Left lung (tissue), 4 donors: ENCODE measurements at regions not wholly inside any gene's neighbourhood (a gene's known extent, or its start where the extent isn't known, plus 50 kb on each side); places are given as distances from the start of the nearest gene placed in this dataset.
"Not testable (repeated sequence)": the region's sequence is repeated elsewhere in the genome, so short reads cannot be mapped to it uniquely, and the experiment has no call there.

Experiments used
- ATAC-seq: fragments of 200-7000 bp; cut with Tn5 transposase; one replicate; pipeline ENCODE4 v1.9.1; 2020; ENCODE audit warnings: moderate library complexity
- DNase-seq, 4 donors: peaks; one replicate each; pipeline ENCODE4 v3.0.0-alpha.2; 2013 to 2020
- H3K27ac ChIP-seq, 2 donors: fragments of 200-600 bp; sonication (generic) in 1 of 2; one replicate each; pipeline versions ENCODE4 v1.5.0 to v1.8.0; 2020 to 2021
- H3K27me3 ChIP-seq, 2 donors: fragments of 200-600 bp; sonication (generic) in 1 of 2; one replicate each; pipeline versions ENCODE4 v1.5.0 to v1.8.0; 2020 to 2021
- H3K36me3 ChIP-seq, 2 donors: fragments of 200-600 bp; sonication (generic) in 1 of 2; one replicate each; pipeline versions ENCODE4 v1.5.0 to v1.8.0; 2020 to 2021
- H3K4me1 ChIP-seq, 2 donors: fragments of 200-600 bp; one replicate each; pipeline ENCODE4 v1.8.0; 2021
- H3K4me3 ChIP-seq, 2 donors: fragments of 200-600 bp; sonication (generic) in 1 of 2; one replicate each; pipeline versions ENCODE4 v1.5.0 to v1.8.0; 2020 to 2021; ENCODE audit warnings: mild to moderate bottlenecking in 1 of 2
- H3K9me3 ChIP-seq, 2 donors: fragments of 200-600 bp; sonication (generic) in 1 of 2; one replicate each; pipeline versions ENCODE4 v1.5.0 to v1.8.0; 2020 to 2021
- intact Hi-C, 2 donors: fragments of 100-400 bp; cut with DNase I; formaldehyde crosslinking; loops; one replicate each; pipeline versions ENCODE4 v1.11.2 to v1.14.2; 2022
- TF ChIP-seq, protein P1 (sequence below), 2 donors: fragments of 200-600 bp; sonication (generic) in 1 of 2; IDR thresholded peaks; one replicate each; pipeline versions ENCODE4 v1.5.0 to v1.8.0; 2021; ENCODE audit warnings: antibody characterized with exemption in 2 of 2
- donor health status: DM: no; HTN: yes; CAD: no.
- donor health status: DM: no; HTN: no; CAD: no.

DNA sequence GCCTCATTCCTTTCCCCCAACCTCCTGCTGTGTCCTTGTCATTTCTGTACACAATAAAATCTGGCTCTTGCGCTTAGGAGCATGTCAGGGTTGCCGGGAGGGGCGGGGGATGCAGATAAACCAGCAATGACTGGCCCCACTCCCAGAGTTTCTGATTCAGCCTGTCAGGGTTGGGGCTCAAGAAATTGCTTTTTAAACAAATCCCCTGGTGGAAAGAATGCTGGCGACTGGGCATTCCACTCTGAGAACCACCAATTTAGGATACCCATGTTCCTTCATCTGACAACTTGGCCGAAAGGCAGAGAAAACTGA lies 376.4 kb downstream of the TCERG1L start:
- intact Hi-C loops = no loop called here
- Histone ChIP-seq H3K4me3 (no peak overlapping the region), H3K36me3 (no peaks in the 10 kb centered on the region), H3K27me3 (peaks cover 0 to 35% of the 10 kb centered on the region in 2 donors), H3K4me1 (no peaks in the 10 kb centered on the region), H3K27ac (no peak overlapping the region), H3K9me3 (no peaks in the 10 kb centered on the region)
- ATAC-seq (peak; percentile 16), DNase-seq (peak in 2 of 4 donors; percentile 16 to 25)
- TF ChIP-seq, protein P1, sequence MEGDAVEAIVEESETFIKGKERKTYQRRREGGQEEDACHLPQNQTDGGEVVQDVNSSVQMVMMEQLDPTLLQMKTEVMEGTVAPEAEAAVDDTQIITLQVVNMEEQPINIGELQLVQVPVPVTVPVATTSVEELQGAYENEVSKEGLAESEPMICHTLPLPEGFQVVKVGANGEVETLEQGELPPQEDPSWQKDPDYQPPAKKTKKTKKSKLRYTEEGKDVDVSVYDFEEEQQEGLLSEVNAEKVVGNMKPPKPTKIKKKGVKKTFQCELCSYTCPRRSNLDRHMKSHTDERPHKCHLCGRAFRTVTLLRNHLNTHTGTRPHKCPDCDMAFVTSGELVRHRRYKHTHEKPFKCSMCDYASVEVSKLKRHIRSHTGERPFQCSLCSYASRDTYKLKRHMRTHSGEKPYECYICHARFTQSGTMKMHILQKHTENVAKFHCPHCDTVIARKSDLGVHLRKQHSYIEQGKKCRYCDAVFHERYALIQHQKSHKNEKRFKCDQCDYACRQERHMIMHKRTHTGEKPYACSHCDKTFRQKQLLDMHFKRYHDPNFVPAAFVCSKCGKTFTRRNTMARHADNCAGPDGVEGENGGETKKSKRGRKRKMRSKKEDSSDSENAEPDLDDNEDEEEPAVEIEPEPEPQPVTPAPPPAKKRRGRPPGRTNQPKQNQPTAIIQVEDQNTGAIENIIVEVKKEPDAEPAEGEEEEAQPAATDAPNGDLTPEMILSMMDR (IDR thresholded peaks at IDR 0.05) = no peak

DNA sequence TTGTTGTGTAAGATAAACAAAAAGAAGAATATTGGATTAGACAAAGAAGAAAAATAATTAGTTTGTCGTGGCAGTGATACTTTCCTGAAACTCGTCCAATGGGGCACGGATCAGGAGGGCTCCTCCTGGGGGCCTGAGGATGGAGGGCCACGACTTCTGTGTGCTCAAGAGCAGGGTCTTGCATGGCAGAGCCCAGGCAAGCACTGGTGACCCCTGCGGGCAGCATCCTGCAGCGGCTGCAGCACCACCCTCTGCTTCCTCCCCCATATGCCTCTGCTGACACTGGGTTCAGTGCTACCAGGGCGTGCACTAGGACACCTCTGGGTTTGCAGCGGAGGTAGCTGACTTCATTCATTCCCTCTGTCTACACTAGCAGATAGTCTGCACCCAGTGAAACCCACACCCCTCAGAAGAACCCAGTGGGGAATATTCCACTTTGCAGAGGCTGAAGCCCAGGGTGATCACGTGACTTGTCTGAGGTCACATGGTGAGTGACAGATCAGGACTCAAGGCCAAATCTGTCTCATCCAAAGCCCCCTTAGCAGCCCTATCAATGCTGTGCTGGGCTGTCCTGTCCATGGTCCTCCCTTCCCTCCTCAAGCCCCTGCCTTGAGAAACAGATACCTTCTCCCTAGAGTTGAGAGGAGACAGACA lies 375.5 kb downstream of the TCERG1L start:
- TF ChIP-seq, protein P1 (IDR thresholded peaks at IDR 0.05) = no peak
- no peaks in the 10 kb centered on the region for H3K36me3 ChIP-seq
- DNase-seq (no peak), ATAC-seq (no peak)
- intact Hi-C loops = no loop called here
- H3K9me3 ChIP-seq = no peaks in the 10 kb centered on the region
- no peak overlapping the region for H3K27ac ChIP-seq
- H3K4me3 ChIP-seq = no peak overlapping the region
- H3K27me3 ChIP-seq = peaks cover 0 to 32% of the 10 kb centered on the region in 2 donors
- H3K4me1 ChIP-seq = no peaks in the 10 kb centered on the region

DNA sequence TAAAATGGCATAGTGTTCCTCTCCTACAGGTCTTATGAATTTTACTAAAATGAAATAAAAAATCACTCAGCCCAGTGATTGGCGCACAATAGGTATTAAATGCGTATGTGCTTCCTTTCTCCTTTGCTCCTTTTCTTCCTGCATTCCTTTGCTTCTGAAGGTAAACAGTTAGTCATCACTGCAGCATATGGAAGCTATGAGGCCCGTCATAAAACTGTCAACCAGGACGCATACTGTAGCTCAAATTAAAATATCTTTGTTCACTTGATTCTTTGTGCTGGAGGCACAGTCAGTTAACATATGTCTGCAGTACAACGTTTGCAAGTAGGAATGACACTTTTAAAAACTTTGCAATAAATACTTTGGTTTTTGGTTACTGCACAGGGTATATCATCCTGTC lies 374.7 kb downstream of the TCERG1L start:
- H3K4me1 ChIP-seq = no peaks in the 10 kb centered on the region
- H3K36me3 ChIP-seq = no peaks in the 10 kb centered on the region
- TF ChIP-seq, protein P1 (IDR thresholded peaks at IDR 0.05) = no peak
- DNase-seq (no peak), ATAC-seq (no peak)
- intact Hi-C loops = no loop called here
- no peak overlapping the region for H3K4me3 ChIP-seq
- no peak overlapping the region for H3K27ac ChIP-seq
- H3K27me3 ChIP-seq = peaks cover 0 to 26% of the 10 kb centered on the region in 2 donors
- no peaks in the 10 kb centered on the region for H3K9me3 ChIP-seq

DNA sequence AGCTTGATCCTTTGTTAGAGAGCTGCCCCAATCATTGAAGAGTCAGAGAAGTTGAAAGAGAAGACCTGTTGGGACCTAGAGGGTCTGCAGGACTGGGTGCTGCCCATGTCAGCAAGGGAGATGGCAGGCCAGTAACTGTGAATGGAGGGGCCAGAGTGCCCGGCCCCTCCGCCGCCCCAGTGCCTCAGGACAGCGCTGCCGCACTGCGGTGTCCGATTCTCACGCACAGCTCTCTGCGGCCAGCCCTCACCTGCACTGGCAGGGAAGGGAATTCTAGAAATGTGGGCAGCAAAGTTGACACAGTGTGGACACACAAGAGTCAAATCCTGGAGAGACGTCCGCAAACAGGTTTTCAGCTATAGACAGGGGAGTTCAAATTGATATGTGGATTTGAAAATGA lies 373.5 kb downstream of the TCERG1L start:
- TF ChIP-seq, protein P1 (IDR thresholded peaks at IDR 0.05) = no peak
- ATAC-seq (no peak), DNase-seq (no peak)
- Histone ChIP-seq H3K27ac (no peak overlapping the region), H3K4me3 (no peak overlapping the region), H3K36me3 (no peaks in the 10 kb centered on the region), H3K27me3 (peaks cover 0 to 30% of the 10 kb centered on the region in 2 donors), H3K9me3 (no peaks in the 10 kb centered on the region), H3K4me1 (no peaks in the 10 kb centered on the region)
- intact Hi-C loops = no loop called here

DNA sequence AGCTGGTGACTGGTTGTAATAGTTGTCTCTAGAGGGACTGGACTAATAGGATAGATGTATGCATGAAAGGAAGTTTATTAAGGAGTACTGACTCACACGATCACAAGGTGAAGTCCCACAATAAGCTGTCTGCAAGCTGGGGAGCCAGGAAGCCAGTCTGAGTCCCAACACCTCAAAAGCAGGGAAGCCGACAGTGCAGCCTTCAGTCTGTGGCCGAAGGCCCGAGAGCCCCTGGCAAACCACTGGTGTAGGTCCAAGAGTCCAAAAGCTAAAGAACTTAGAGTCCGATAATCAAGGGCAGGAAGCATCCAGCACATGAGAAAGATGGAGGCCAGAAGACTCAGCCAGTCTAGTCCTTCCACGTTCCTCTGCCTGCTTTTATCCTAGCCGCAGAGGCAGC lies 372.6 kb downstream of the TCERG1L start:
- ATAC-seq, H3K9me3 ChIP-seq, H3K4me3 ChIP-seq, H3K27ac ChIP-seq, DNase-seq, intact Hi-C loops, H3K36me3 ChIP-seq, H3K4me1 ChIP-seq: not testable (repeated sequence)
- H3K27me3 ChIP-seq = peaks cover 0 to 35% of the 10 kb centered on the region in 2 donors

DNA sequence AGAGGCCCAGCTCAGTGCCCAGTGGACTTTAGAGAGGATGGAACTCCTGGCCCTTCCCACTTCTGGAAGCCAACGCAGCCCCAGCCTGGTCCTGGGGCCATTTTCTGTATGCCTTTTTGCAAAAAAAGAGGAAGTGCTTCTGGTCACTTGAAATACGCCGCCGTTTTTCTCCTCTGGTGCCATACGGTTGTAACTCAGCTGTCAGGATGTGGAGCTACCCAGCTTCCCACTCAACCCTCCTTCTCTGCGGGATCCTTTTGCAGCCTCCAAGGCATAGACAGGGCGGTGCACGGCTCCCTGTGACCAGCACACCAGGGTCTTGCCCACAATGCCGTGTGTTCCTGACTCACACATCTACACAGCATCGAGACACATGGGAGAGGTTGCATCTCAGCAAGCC lies 369.6 kb downstream of the TCERG1L start:
- intact Hi-C loops = no loop called here
- no peak overlapping the region for H3K4me3 ChIP-seq
- ATAC-seq (no peak), DNase-seq (no peak)
- TF ChIP-seq, protein P1 (IDR thresholded peaks at IDR 0.05) = no peak
- no peaks in the 10 kb centered on the region for H3K36me3 ChIP-seq
- peaks cover 0 to 30% of the 10 kb centered on the region in 2 donors for H3K27me3 ChIP-seq
- no peaks in the 10 kb centered on the region for H3K9me3 ChIP-seq
- H3K27ac ChIP-seq = no peak overlapping the region
- H3K4me1 ChIP-seq = no peaks in the 10 kb centered on the region
